ENCODE measurements at regions not wholly inside any gene's neighbourhood (a gene's known extent, or its start where the extent isn't known, plus 50 kb on each side); places are given as distances from the start of the nearest gene placed in this dataset.
"Not testable (repeated sequence)": the region's sequence is repeated elsewhere in the genome, so short reads cannot be mapped to it uniquely, and the experiment has no call there.

- Histone ChIP-seq H3K4me1 (no peaks in the 10 kb centered on the region), H3K4me3 (no peak overlapping the region), H3K27me3 (replicated peaks in 1 of 7) (no peaks in the 10 kb centered on the region), H3K27ac (no peak overlapping the region), H3K36me3 (no peaks in the 10 kb centered on the region), H3K9me3 (peaks cover 0 to 18% (median 7%) of the 10 kb centered on the region in 8 donors)
- intact Hi-C loops (cut with DNase I; ENCODE audit: low total_unique reads), result no loop called here
- WGBS, 5 donors, result 80 to 90% (median 82%) methylated on average over 6 of the region's 6 CpGs
- TF ChIP-seq POLR2A (IDR thresholded peaks at IDR 0.05) (no peak), POLR2AphosphoS5 (IDR thresholded peaks at IDR 0.05) (no peak), CTCF (IDR thresholded peaks at IDR 0.05 in 8 of 11, conservative IDR thresholded peaks at IDR 0.05 in 3 of 11) (no peak)
- no peak for DNase-seq
Observed at GRCh38 chr15:26007151-26007550, 144.0 kb upstream of the ATP10A start.

- intact Hi-C loops (cut with DNase I; ENCODE audit: low total_unique reads), result no loop called here
- Histone ChIP-seq H3K4me1 (no peaks in the 10 kb centered on the region), H3K36me3 (no peaks in the 10 kb centered on the region), H3K4me3 (no peak overlapping the region), H3K27ac (no peak overlapping the region), H3K9me3 (peaks cover 0 to 6% (median 0%) of the 10 kb centered on the region in 8 donors), H3K27me3 (replicated peaks in 1 of 7) (peaks cover 0 to 10% (median 0%) of the 10 kb centered on the region in 7 donors)
- 86 to 99% (median 92%) methylated on average over 9 of the region's 9 CpGs for WGBS, 5 donors
- no peak for TF ChIP-seq POLR2A (IDR thresholded peaks at IDR 0.05)
- TF ChIP-seq POLR2AphosphoS5 (IDR thresholded peaks at IDR 0.05), result no peak
- TF ChIP-seq CTCF (IDR thresholded peaks at IDR 0.05 in 8 of 11, conservative IDR thresholded peaks at IDR 0.05 in 3 of 11), result no peak
- no peak for DNase-seq
Observed at GRCh38 chr15:26001201-26001600, 138.1 kb upstream of the ATP10A start.

GRCh38 chr15:25993506-25993905 is 130.4 kb upstream of the ATP10A start:
- Histone ChIP-seq H3K4me3 (no peak overlapping the region), H3K4me1 (no peaks in the 10 kb centered on the region), H3K27me3 (replicated peaks in 1 of 7) (no peaks in the 10 kb centered on the region), H3K27ac (no peak overlapping the region), H3K36me3 (no peaks in the 10 kb centered on the region), H3K9me3 (peaks cover 0 to 13% (median 0%) of the 10 kb centered on the region in 8 donors)
- no peak for DNase-seq
- TF ChIP-seq POLR2AphosphoS5 (IDR thresholded peaks at IDR 0.05), result no peak
- intact Hi-C loops (cut with DNase I; ENCODE audit: low total_unique reads), result no loop called here
- 62 to 81% (median 71%) methylated on average over 1 of the region's 1 CpG for WGBS, 5 donors

- no peak for DNase-seq
- no peak for TF ChIP-seq CTCF (IDR thresholded peaks at IDR 0.05 in 8 of 11, conservative IDR thresholded peaks at IDR 0.05 in 3 of 11)
- TF ChIP-seq POLR2AphosphoS5 (IDR thresholded peaks at IDR 0.05), result no peak
- TF ChIP-seq POLR2A (IDR thresholded peaks at IDR 0.05), result no peak
- intact Hi-C loops (cut with DNase I; ENCODE audit: low total_unique reads), result no loop called here
- Histone ChIP-seq H3K9me3 (peaks cover 0 to 13% (median 0%) of the 10 kb centered on the region in 8 donors), H3K4me1 (no peaks in the 10 kb centered on the region), H3K27ac (no peak overlapping the region), H3K4me3 (no peak overlapping the region), H3K27me3 (replicated peaks in 1 of 7) (no peaks in the 10 kb centered on the region), H3K36me3 (no peaks in the 10 kb centered on the region)
- 79 to 87% (median 82%) methylated on average over 15 of the region's 15 CpGs for whole genome bisulfite sequencing, 5 donors
Observed at GRCh38 chr15:25990220-25990619, 127.1 kb upstream of the ATP10A start.

- peaks cover 0 to 13% (median 0%) of the 10 kb centered on the region in 8 donors for H3K9me3 ChIP-seq
- H3K27me3 ChIP-seq (replicated peaks in 1 of 7), result no peaks in the 10 kb centered on the region
- DNase-seq, result no peak
- WGBS, 5 donors, result 88 to 92% (median 89%) methylated on average over 25 of the region's 25 CpGs
- intact Hi-C loops (cut with DNase I; ENCODE audit: low total_unique reads), result no loop called here
- no peaks in the 10 kb centered on the region for H3K36me3 ChIP-seq
- no peak overlapping the region for H3K4me3 ChIP-seq
- no peak overlapping the region for H3K27ac ChIP-seq
- no peak for TF ChIP-seq POLR2A (IDR thresholded peaks at IDR 0.05)
- no peak for TF ChIP-seq POLR2AphosphoS5 (IDR thresholded peaks at IDR 0.05)
- TF ChIP-seq CTCF (IDR thresholded peaks at IDR 0.05 in 8 of 11, conservative IDR thresholded peaks at IDR 0.05 in 3 of 11), result no peak
- no peaks in the 10 kb centered on the region for H3K4me1 ChIP-seq
Observed at GRCh38 chr15:25989327-25989726, 126.2 kb upstream of the ATP10A start.

GRCh38 chr15:25988716-25989115 is 125.6 kb upstream of the ATP10A start:
- intact Hi-C loops (cut with DNase I; ENCODE audit: low total_unique reads); H3K4me1 ChIP-seq; H3K27me3 ChIP-seq (replicated peaks in 1 of 7); H3K36me3 ChIP-seq; H3K4me3 ChIP-seq; DNase-seq; H3K27ac ChIP-seq: not testable (repeated sequence)
- WGBS, 5 donors, result 85 to 94% (median 87%) methylated on average over 9 of the region's 9 CpGs
- H3K9me3 ChIP-seq, result peaks cover 0 to 13% (median 0%) of the 10 kb centered on the region in 8 donors
